IMR-90 (cell line): ENCODE measurements at regions not wholly inside any gene's neighbourhood (a gene's known extent, or its start where the extent isn't known, plus 50 kb on each side); places are given as distances from the start of the nearest gene placed in this dataset.

ENCODE experiments used
- ATAC-seq: fragments of 200-7000 bp; cut with Tn5 transposase; 2 replicates; pipeline ENCODE4 v1.9.1; 2020; ENCODE audit warnings: low read depth, mild to moderate bottlenecking, moderate library complexity
- BruUV-seq: library from RNA; stranded (reverse); fragments of 400-500 nt; replicated peaks from 2 replicates; lab custom pipeline; 2021; lab: Mats Ljungman, UMichigan
- CTCF ChIA-PET: fragments of 300-600 bp; formaldehyde crosslinking; extraction: SDS; loops from one replicate; lab custom pipeline; 2021; ENCODE audit warnings: antibody characterized with exemption; lab: Yijun Ruan, JAX
- POLR2A ChIA-PET: fragments of 300-600 bp; sonication (Branson Sonifier 250); formaldehyde crosslinking; loops from one replicate; lab custom pipeline; 2022; ENCODE audit warnings: antibody characterized with exemption; ENCODE audit not compliant: unreplicated experiment; lab: Charles Lee
- DNase-seq: peaks from one replicate; pipeline ENCODE4 v3.0.0; 2013
- H2AFZ ChIP-seq: replicated peaks from 2 replicates; pipeline ENCODE3; 2013; ENCODE audit warnings: low read length, mild to moderate bottlenecking; ENCODE audit not compliant: poor library complexity
- H2AK5ac ChIP-seq: 2 replicates; pipeline ENCODE4 v1.6.1; 2013; ENCODE audit warnings: low read depth, low read length, inconsistent platforms
- H2AK9ac ChIP-seq: replicated peaks from 2 replicates; pipeline ENCODE3; 2013; ENCODE audit warnings: mild to moderate bottlenecking, low read depth, low read length, moderate library complexity; ENCODE audit not compliant: poor library complexity
- H2BK120ac ChIP-seq: 2 replicates; pipeline ENCODE4 v1.6.1; 2013; ENCODE audit warnings: low read depth, low read length, inconsistent platforms
- H2BK15ac ChIP-seq: 3 replicates; pipeline ENCODE4 v1.6.1; 2013; ENCODE audit warnings: low read depth, low read length, inconsistent platforms
- H2BK20ac ChIP-seq: 2 replicates; pipeline ENCODE4 v1.6.1; 2013; ENCODE audit warnings: low read depth, mild to moderate bottlenecking, inconsistent platforms, low read length, moderate library complexity
- H2BK5ac ChIP-seq: 2 replicates; pipeline ENCODE4 v1.6.1; 2013; ENCODE audit warnings: mild to moderate bottlenecking, low read depth, low read length, inconsistent platforms; ENCODE audit not compliant: poor library complexity, severe bottlenecking
- H3K14ac ChIP-seq: replicated peaks from 2 replicates; pipeline ENCODE4 v1.6.1; 2013; ENCODE audit warnings: low read depth, low read length, inconsistent platforms
- H3K18ac ChIP-seq: 2 replicates; pipeline ENCODE4 v1.6.1; 2013; ENCODE audit warnings: low read depth, low read length, control low read depth
- H3K23ac ChIP-seq: 2 replicates; pipeline ENCODE4 v1.6.1; 2013; ENCODE audit warnings: low read depth, low read length, inconsistent platforms
- H3K27ac ChIP-seq: 2 replicates; pipeline ENCODE4 v1.5.1; 2013; ENCODE audit warnings: mild to moderate bottlenecking, control low read depth, low read length; ENCODE audit not compliant: insufficient read depth
- H3K27me3 ChIP-seq: 2 replicates; pipeline ENCODE4 v1.6.1; 2013; ENCODE audit warnings: low read length; ENCODE audit not compliant: control insufficient read depth, insufficient read depth
- H3K36me3 ChIP-seq: 2 replicates; pipeline ENCODE4 v1.6.1; 2013; ENCODE audit warnings: low read length, mixed read lengths; ENCODE audit not compliant: control insufficient read depth, insufficient read depth
- H3K4ac ChIP-seq: 2 replicates; pipeline ENCODE4 v1.6.1; 2013; ENCODE audit warnings: low read depth, low read length, inconsistent platforms
- H3K4me1 ChIP-seq: 2 replicates; pipeline ENCODE4 v1.6.1; 2013; ENCODE audit warnings: low read length, mixed read lengths; ENCODE audit not compliant: control insufficient read depth, insufficient read depth
- H3K4me2 ChIP-seq: 2 replicates; pipeline ENCODE4 v1.6.1; 2013; ENCODE audit warnings: low read depth, mild to moderate bottlenecking, control low read depth, low read length, moderate library complexity
- H3K4me3 ChIP-seq: 2 replicates; pipeline ENCODE4 v1.5.1; 2013; ENCODE audit warnings: low read depth, mild to moderate bottlenecking, control low read depth, low read length, moderate library complexity; ENCODE audit not compliant: insufficient read depth
- H3K56ac ChIP-seq: 2 replicates; pipeline ENCODE4 v1.6.1; 2013; ENCODE audit warnings: low read length, inconsistent platforms; ENCODE audit not compliant: insufficient read depth; ENCODE audit errors: extremely low read depth
- H3K79me1 ChIP-seq, 2 experiments: 2 replicates each; pipeline ENCODE4 v1.6.1; 2013; ENCODE audit warnings: low read length in 2 of 2, inconsistent platforms in 1 of 2, low read depth in 1 of 2
- H3K9ac ChIP-seq: 2 replicates; pipeline ENCODE4 v1.6.1; 2013; ENCODE audit warnings: low read depth, low read length, control low read depth
- H3K9me1 ChIP-seq: 2 replicates; pipeline ENCODE4 v1.6.1; 2013; ENCODE audit warnings: low read length, inconsistent platforms; ENCODE audit not compliant: insufficient read depth
- H3K9me3 ChIP-seq: 2 replicates; pipeline ENCODE4 v1.6.1; 2013; ENCODE audit warnings: low read length; ENCODE audit not compliant: control insufficient read depth, insufficient read depth
- H4K20me1 ChIP-seq: 2 replicates; pipeline ENCODE4 v1.6.1; 2013; ENCODE audit warnings: low read length, inconsistent platforms; ENCODE audit not compliant: insufficient read depth
- H4K5ac ChIP-seq: 2 replicates; pipeline ENCODE4 v1.6.1; 2013; ENCODE audit warnings: mild to moderate bottlenecking, low read depth, low read length, control low read depth
- H4K8ac ChIP-seq, 2 experiments: 2 replicates each; pipeline ENCODE4 v1.6.1; 2013; ENCODE audit warnings: low read depth in 2 of 2, low read length in 2 of 2, control low read depth in 1 of 2, inconsistent platforms in 1 of 2
- H4K91ac ChIP-seq: 2 replicates; pipeline ENCODE4 v1.6.1; 2013; ENCODE audit warnings: low read depth, low read length, inconsistent platforms; ENCODE audit not compliant: insufficient read depth
- CEBPB ChIP-seq: IDR thresholded peaks from 2 replicates; pipeline ENCODE4 v1.6.1; 2012; ENCODE audit warnings: low read depth, low read length, improper control_type of control experiment
- CTCF ChIP-seq: conservative IDR thresholded peaks from 2 replicates; pipeline ENCODE4 v1.5.1; 2012; ENCODE audit warnings: mild to moderate bottlenecking, low read depth, low read length, improper control_type of control experiment
- ELK1 ChIP-seq: fragments of 150-350 bp; IDR thresholded peaks from 2 replicates; pipeline ENCODE4 v1.6.1; 2016; ENCODE audit warnings: low read depth, mild to moderate bottlenecking, low read length, moderate library complexity, borderline replicate concordance
- MXI1 ChIP-seq: IDR thresholded peaks from 2 replicates; pipeline ENCODE4 v1.6.1; 2012; ENCODE audit warnings: low read depth, mild to moderate bottlenecking, low read length, moderate library complexity, borderline replicate concordance
- NFE2L2 ChIP-seq: fragments of 150-350 bp; IDR thresholded peaks from 2 replicates; pipeline ENCODE4 v1.6.1; 2016; ENCODE audit warnings: low read depth, mild to moderate bottlenecking, low read length
- RAD21 ChIP-seq: IDR thresholded peaks from 2 replicates; pipeline ENCODE4 v1.6.1; 2012; ENCODE audit warnings: low read length, improper control_type of control experiment
- RCOR1 ChIP-seq: IDR thresholded peaks from 2 replicates; pipeline ENCODE4 v1.6.1; 2012; ENCODE audit warnings: mild to moderate bottlenecking, low read length, improper control_type of control experiment; ENCODE audit not compliant: insufficient replicate concordance
- RFX5 ChIP-seq: IDR thresholded peaks from 2 replicates; pipeline ENCODE4 v1.8.0; 2012; ENCODE audit warnings: low read depth, mild to moderate bottlenecking, low read length, moderate library complexity
- SMC3 ChIP-seq: fragments of 150-350 bp; IDR thresholded peaks from 2 replicates; pipeline ENCODE4 v1.6.1; 2016; ENCODE audit warnings: low read depth, mild to moderate bottlenecking, antibody characterized with exemption, low read length, moderate library complexity
- USF2 ChIP-seq: fragments of 150-350 bp; IDR thresholded peaks from 2 replicates; pipeline ENCODE4 v1.6.1; 2017; ENCODE audit warnings: mild to moderate bottlenecking, antibody characterized with exemption, low read length, low read depth
- WGBS, 2 experiments: methylation state at CpG; one replicate each; pipeline versions ENCODE4 v1.1.5 to v1.1.7; 2013; ENCODE audit warnings: missing lambda C conversion rate in 2 of 2; ENCODE audit not compliant: insufficient read length in 1 of 2; ENCODE audit errors: extremely low coverage in 2 of 2; 5-methylcytosine and 5-hydroxymethylcytosine counted together
- dilution Hi-C: fragments of 300-500 bp; cut with HindIII; formaldehyde crosslinking; loops from one replicate; pipeline ENCODE4 v1.14.3; 2018; ENCODE audit warnings: low sequenced_read_pairs; ENCODE audit not compliant: unreplicated experiment
- in situ Hi-C: fragments of 300-500 bp; cut with MboI; formaldehyde crosslinking; loops from 3 replicates; pipeline ENCODE4 v1.14.3; 2019; ENCODE audit warnings: low sequenced_read_pairs, inconsistent platforms, mixed read lengths
- intact Hi-C: fragments of 100-400 bp; cut with micrococcal nuclease; formaldehyde crosslinking; loops from 2 replicates; pipeline ENCODE4 v1.10.0; 2022

DNA sequence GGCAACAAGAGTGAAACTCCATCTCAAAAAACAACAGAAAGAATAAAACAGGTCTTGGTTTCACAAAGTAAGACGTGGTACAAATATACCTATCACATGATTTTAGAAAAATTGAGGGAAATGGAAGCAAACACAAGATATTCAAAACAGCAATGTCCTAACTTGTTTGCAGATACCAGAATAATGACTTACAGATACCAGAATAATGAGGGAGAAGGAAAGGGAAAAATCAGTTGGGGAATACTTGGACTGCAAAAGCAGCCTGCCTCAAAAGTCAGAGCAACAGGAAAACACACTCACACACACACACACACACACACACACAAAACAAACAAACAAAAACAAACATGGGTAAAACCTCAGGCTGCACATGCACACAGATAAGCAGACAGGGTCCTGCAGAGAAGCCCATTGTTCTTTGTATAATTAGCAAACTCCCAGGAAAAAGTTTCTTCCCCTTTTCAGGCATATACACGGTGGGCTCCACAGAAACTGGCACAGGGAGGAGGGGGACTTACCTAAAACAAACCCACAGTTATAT lies 65.7 kb upstream of the CAPRIN2 start (continued):
- TF ChIP-seq NFE2L2 = no peak
- no peak for TF ChIP-seq MXI1
- TF ChIP-seq RFX5 = no peak

- Histone ChIP-seq H3K56ac (no peak overlapping the region), H3K9me1 (peaks cover 3% of the 10 kb centered on the region; the same call in 1 of the 2 replicates), H3K14ac (no peak overlapping the region), H3K9me3 (no peaks in the 10 kb centered on the region), H4K5ac (no peak overlapping the region), H2BK15ac (no peak overlapping the region), H3K4me1 (peaks cover 6% of the 10 kb centered on the region; the same call in 1 of the 2 replicates), H2AFZ (no peak overlapping the region), H2AK5ac (no peak overlapping the region), H2AK9ac (no peak overlapping the region), H3K4me3 (no peak overlapping the region), H3K18ac (no peak overlapping the region), H2BK20ac (no peak overlapping the region), H3K4me2 (no peak overlapping the region), H4K8ac (no peak overlapping the region), H3K36me3 (no peaks in the 10 kb centered on the region), H4K20me1 (no peaks in the 10 kb centered on the region), H3K23ac (no peak overlapping the region), H3K79me1 (no peaks in the 10 kb centered on the region), H2BK120ac (no peak overlapping the region), H3K27me3 (peaks cover 12% of the 10 kb centered on the region), H3K4ac (no peak overlapping the region), H3K27ac (no peak overlapping the region), H4K91ac (no peak overlapping the region), H3K9ac (no peak overlapping the region), H2BK5ac (no peak overlapping the region)
- ChIA-PET CTCF (no interaction called here), POLR2A (no interaction called here)
- intact Hi-C loops (no loop called here), in situ Hi-C loops (loop anchor here (25.0 kb wide), 2 partner anchors 506 to 1306 kb away; no protein-coding TSS in a partner anchor), dilution Hi-C loops (no loop called here)
- ATAC-seq = no peak
- WGBS, 2 experiments = no CpG with 5 or more reads among the region's 1 CpG
- no peak for DNase-seq
- BruUV-seq = no TSS peak
- TF ChIP-seq ELK1 = no peak
- TF ChIP-seq NFE2L2 = no peak
- no peak for TF ChIP-seq MXI1
- no peak for TF ChIP-seq SMC3
- TF ChIP-seq RAD21 = no peak
- TF ChIP-seq CTCF = no peak
- no peak for TF ChIP-seq CEBPB
- TF ChIP-seq RCOR1 = no peak
- TF ChIP-seq USF2 = no peak
Measured at GRCh38 chr12:30818562-30818961, 63.8 kb upstream of the CAPRIN2 start.
